ENCODE measurements at regions not wholly inside any gene's neighbourhood (a gene's known extent, or its start where the extent isn't known, plus 50 kb on each side); places are given as distances from the start of the nearest gene placed in this dataset.

DNA sequence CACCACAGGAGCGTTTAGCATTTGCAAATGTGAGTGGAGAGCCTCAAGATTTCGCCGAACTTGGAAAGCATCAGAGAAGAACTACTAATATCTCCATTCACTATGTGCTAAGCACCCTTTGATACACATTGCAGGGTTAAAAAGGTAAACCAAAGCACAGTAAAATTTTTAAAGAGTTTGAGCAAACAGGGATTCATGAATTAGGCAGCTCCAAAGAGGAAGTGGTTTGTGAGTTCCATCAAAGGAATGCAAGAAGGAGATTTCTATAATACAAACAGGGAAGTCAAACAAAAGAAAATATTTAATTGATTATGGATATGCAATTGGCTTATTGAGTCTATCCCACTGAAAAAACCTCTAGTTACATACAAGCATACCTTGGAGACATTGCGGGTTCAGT, 81.1 kb upstream of the TMEM72 start:
- no peak overlapping the region for H3K4me3 ChIP-seq (ENCODE audit: low read depth, low read length)
- in situ Hi-C loops (cut with HindIII; ENCODE audit: low pct_ligation_motif_present, low sequenced_read_pairs) = no loop called here
- DNase-seq = no peak
- H3K27me3 ChIP-seq (replicated peaks) = no peaks in the 10 kb centered on the region
- TF ChIP-seq CTCF (IDR thresholded peaks at IDR 0.05; ENCODE audit: low read depth, low read length, missing control alignments) = no peak
- no peaks in the 10 kb centered on the region for H3K36me3 ChIP-seq (replicated peaks)
- peak overlapping the region; percentile 4 for H3K27ac ChIP-seq

- no peak for TF ChIP-seq CTCF (IDR thresholded peaks at IDR 0.05; ENCODE audit: low read depth, low read length, missing control alignments)
- no peak overlapping the region for H3K27ac ChIP-seq
- in situ Hi-C loops (cut with HindIII; ENCODE audit: low pct_ligation_motif_present, low sequenced_read_pairs) = no loop called here
- no peak for DNase-seq
- no peak overlapping the region for H3K4me3 ChIP-seq (ENCODE audit: low read depth, low read length)
- H3K36me3 ChIP-seq (replicated peaks) = no peaks in the 10 kb centered on the region
- H3K27me3 ChIP-seq (replicated peaks) = no peaks in the 10 kb centered on the region
Observed at GRCh38 chr10:44831581-44831980, 79.6 kb upstream of the TMEM72 start.

DNA sequence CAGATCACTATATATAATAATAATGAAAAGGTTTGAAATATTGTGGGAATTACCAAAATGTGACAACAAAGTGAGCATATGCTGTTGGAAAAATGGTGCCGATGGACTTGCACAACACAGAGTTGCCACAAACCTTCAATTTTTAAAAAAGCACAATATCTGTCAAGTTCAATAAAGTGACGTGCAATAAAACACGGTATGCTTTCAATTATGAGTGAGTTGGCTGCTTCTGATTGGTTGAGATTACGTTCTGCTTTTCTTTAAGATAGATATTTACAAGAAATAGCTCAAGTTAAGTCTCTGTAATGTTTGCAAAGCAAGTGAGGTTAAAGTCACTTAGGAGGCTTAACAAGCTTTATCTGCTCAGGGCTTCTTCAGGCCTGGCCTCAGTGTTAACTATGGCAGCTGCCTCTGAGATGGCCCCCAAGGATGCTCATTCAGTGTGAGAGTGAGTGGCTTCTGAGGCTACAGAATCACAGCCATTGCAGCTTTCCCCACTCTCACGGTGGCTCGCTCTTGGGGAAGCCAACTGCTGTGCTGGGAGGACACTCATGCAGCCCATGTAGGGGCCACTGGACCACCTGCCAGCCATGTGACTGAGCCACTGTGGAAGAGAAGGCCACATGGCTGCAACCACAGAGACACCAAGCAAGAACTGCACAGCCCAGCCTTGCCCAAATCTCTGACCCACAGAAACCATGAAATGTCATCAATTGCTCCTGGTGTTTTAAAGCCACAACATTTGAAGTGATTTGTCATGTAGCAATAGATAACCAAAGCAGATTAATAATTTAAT, 78.3 kb upstream of the TMEM72 start:
- H3K27me3 ChIP-seq (replicated peaks) = no peaks in the 10 kb centered on the region

DNA sequence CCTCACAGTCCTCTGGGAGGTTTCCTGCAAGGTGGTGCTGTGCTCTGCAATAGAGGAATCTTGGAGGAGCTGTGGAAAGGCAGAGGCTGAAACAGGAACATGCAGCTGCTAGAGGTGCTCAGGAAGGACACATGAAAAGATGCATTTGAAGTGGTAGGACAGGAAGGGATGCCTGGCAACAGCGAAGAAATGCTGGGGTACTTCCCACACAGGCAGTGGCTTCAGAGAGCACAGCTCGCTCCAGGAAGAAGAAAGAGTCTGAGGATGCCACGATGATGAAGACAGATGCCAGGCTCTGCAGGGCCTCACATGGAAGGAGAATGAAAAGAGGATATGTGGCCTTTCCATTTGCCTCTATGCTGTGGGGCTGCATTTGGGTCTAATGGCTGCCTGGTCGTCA, 77.0 kb upstream of the TMEM72 start:
- no peaks in the 10 kb centered on the region for H3K27me3 ChIP-seq (replicated peaks)
- H3K27ac ChIP-seq = no peak overlapping the region
- no peak for DNase-seq
- H3K36me3 ChIP-seq (replicated peaks) = no peaks in the 10 kb centered on the region
- no peak for TF ChIP-seq CTCF (IDR thresholded peaks at IDR 0.05; ENCODE audit: low read depth, low read length, missing control alignments)
- H3K4me3 ChIP-seq (ENCODE audit: low read depth, low read length) = no peak overlapping the region
- in situ Hi-C loops (cut with HindIII; ENCODE audit: low pct_ligation_motif_present, low sequenced_read_pairs) = no loop called here

More for the DNA sequence above, 78.3 kb upstream of the TMEM72 start:
- no peak overlapping the region for H3K4me3 ChIP-seq (ENCODE audit: low read depth, low read length)
- no peak for DNase-seq
- no peaks in the 10 kb centered on the region for H3K36me3 ChIP-seq (replicated peaks)
- in situ Hi-C loops (cut with HindIII; ENCODE audit: low pct_ligation_motif_present, low sequenced_read_pairs) = no loop called here
- H3K27ac ChIP-seq = no peak overlapping the region
- no peak for TF ChIP-seq CTCF (IDR thresholded peaks at IDR 0.05; ENCODE audit: low read depth, low read length, missing control alignments)

DNA sequence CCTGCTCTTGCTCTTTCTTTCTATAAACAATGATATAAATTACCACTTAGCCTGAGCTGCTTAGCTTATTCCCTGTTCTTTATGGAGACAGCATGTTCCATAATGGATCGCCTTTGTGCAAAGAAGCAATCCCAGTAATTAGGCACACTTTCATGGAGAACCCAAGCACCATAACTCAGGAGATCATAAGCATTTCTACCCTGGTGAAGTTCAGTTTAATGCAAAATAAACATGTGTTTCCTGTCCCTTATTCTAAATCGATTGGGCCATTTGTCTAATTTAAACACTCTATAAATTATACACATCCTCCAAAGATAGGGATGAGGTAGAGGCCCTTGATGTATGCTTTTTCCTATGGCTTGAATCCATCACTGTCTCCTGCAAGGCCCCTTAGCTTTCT, 75.8 kb upstream of the TMEM72 start:
- no peak for TF ChIP-seq CTCF (IDR thresholded peaks at IDR 0.05; ENCODE audit: low read depth, low read length, missing control alignments)
- Histone ChIP-seq H3K27ac (no peak overlapping the region), H3K36me3 (replicated peaks) (no peaks in the 10 kb centered on the region), H3K27me3 (replicated peaks) (no peaks in the 10 kb centered on the region), H3K4me3 (ENCODE audit: low read depth, low read length) (no peak overlapping the region)
- in situ Hi-C loops (cut with HindIII; ENCODE audit: low pct_ligation_motif_present, low sequenced_read_pairs) = no loop called here
- DNase-seq = no peak

GRCh38 chr10:44843484-44843883, 67.7 kb upstream of the TMEM72 start:
- no peaks in the 10 kb centered on the region for H3K36me3 ChIP-seq (replicated peaks)
- DNase-seq = no peak
- TF ChIP-seq CTCF (IDR thresholded peaks at IDR 0.05; ENCODE audit: low read depth, low read length, missing control alignments) = no peak
- no peak overlapping the region for H3K27ac ChIP-seq
- H3K27me3 ChIP-seq (replicated peaks) = no peaks in the 10 kb centered on the region
- in situ Hi-C loops (cut with HindIII; ENCODE audit: low pct_ligation_motif_present, low sequenced_read_pairs) = no loop called here
- no peak overlapping the region for H3K4me3 ChIP-seq (ENCODE audit: low read depth, low read length)
